Erythroblast (primary cell): ENCODE measurements at regions not wholly inside any gene's neighbourhood (a gene's known extent, or its start where the extent isn't known, plus 50 kb on each side); places are given as distances from the start of the nearest gene placed in this dataset.

Experiments used
- DNase-seq, 2 experiments: peaks; one replicate each; lab custom pipeline; 2025; lab: John Stamatoyannopoulos, UW
- GATA1 ChIP-seq: IDR thresholded peaks from 2 replicates; pipeline ENCODE4 v1.6.1; 2011; ENCODE audit warnings: low read depth, mild to moderate bottlenecking, control low read depth, low read length, moderate library complexity
- POLR2A ChIP-seq: IDR thresholded peaks from 2 replicates; pipeline ENCODE4 v1.6.1; 2011; ENCODE audit warnings: mild to moderate bottlenecking, low read length

- no peak for DNase-seq
- no peak for TF ChIP-seq GATA1
- no peak for TF ChIP-seq POLR2A
Observed at GRCh38 chr6:91486200-91486599, 899.3 kb upstream of the MAP3K7 start.

GRCh38 chr6:91485047-91485446, 898.2 kb upstream of the MAP3K7 start:
- TF ChIP-seq POLR2A (no peak), GATA1 (no peak)
- no peak for DNase-seq

- peak; percentile 10 to 12 for DNase-seq
- TF ChIP-seq POLR2A (no peak), GATA1 (no peak)
Observed at GRCh38 chr6:91483415-91484105, 896.7 kb upstream of the MAP3K7 start.

- peak; percentile 56 to 61 for DNase-seq
Observed at GRCh38 chr6:91482498-91482897, 895.6 kb upstream of the MAP3K7 start.

GRCh38 chr6:91480402-91480801, 893.5 kb upstream of the MAP3K7 start:
- DNase-seq = no peak
- no peak for TF ChIP-seq POLR2A
- no peak for TF ChIP-seq GATA1

More at GRCh38 chr6:91482498-91482897, 895.6 kb upstream of the MAP3K7 start:
- no peak for TF ChIP-seq POLR2A
- TF ChIP-seq GATA1 = no peak

GRCh38 chr6:91477688-91478087, 890.8 kb upstream of the MAP3K7 start:
- no peak for DNase-seq
- TF ChIP-seq POLR2A (no peak), GATA1 (no peak)

- TF ChIP-seq GATA1 = no peak
- TF ChIP-seq POLR2A = no peak
- DNase-seq = peak; percentile 53 to 56
Observed at GRCh38 chr6:91476000-91476399, 889.1 kb upstream of the MAP3K7 start.

- no peak for DNase-seq
- TF ChIP-seq POLR2A = no peak
- no peak for TF ChIP-seq GATA1
Observed at GRCh38 chr6:91465393-91465792, 878.5 kb upstream of the MAP3K7 start.

GRCh38 chr6:91464718-91465117, 877.8 kb upstream of the MAP3K7 start:
- TF ChIP-seq POLR2A = no peak
- no peak for DNase-seq

- no peak for TF ChIP-seq GATA1
- TF ChIP-seq POLR2A = no peak
- DNase-seq = no peak
Observed at GRCh38 chr6:91464201-91464600, 877.3 kb upstream of the MAP3K7 start.

- TF ChIP-seq GATA1 (no peak), POLR2A (no peak)
- no peak for DNase-seq
Observed at GRCh38 chr6:91462241-91462640, 875.4 kb upstream of the MAP3K7 start.

GRCh38 chr6:91453224-91453878, 866.5 kb upstream of the MAP3K7 start:
- no peak for DNase-seq
- TF ChIP-seq POLR2A (no peak), GATA1 (no peak)

GRCh38 chr6:91449539-91449938, 862.7 kb upstream of the MAP3K7 start:
- no peak for DNase-seq
- TF ChIP-seq GATA1 (no peak), POLR2A (no peak)

GRCh38 chr6:91447530-91448254, 860.8 kb upstream of the MAP3K7 start:
- no peak for TF ChIP-seq POLR2A
- TF ChIP-seq GATA1 = no peak
- no peak for DNase-seq
